ENCODE measurements at regions not wholly inside any gene's neighbourhood (a gene's known extent, or its start where the extent isn't known, plus 50 kb on each side); places are given as distances from the start of the nearest gene placed in this dataset.
"Not testable (repeated sequence)": the region's sequence is repeated elsewhere in the genome, so short reads cannot be mapped to it uniquely, and the experiment has no call there.

DNA sequence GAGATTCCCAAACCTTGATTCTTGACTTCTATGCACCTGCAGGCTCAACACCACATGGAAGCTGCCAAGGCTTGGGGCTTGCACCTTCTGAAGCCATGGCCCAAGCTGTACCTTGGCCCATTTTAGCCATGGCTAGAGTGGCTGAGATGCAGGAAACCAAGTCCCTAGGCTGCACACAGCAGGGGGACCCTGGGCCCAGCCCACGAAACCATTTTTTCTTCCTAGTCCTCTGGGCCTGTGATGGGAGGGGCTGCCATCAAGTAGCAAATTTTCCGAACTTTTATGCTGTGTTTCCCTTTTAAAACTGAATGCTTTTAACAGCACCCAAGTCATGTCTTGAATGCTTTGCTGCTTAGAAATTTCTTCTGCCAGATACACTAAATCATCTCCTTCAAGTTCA, 253.9 kb upstream of the RPS23 start:
- CTCF ChIA-PET; H3K36me3 Mint-ChIP-seq (ENCODE audit: low read depth); H3K4me1 Mint-ChIP-seq; H3K27ac Mint-ChIP-seq; H3K4me3 Mint-ChIP-seq; H3K27me3 Mint-ChIP-seq; POLR2A ChIA-PET; DNase-seq: not testable (repeated sequence)
- peaks cover 24% of the 10 kb centered on the region for H3K9me3 Mint-ChIP-seq

DNA sequence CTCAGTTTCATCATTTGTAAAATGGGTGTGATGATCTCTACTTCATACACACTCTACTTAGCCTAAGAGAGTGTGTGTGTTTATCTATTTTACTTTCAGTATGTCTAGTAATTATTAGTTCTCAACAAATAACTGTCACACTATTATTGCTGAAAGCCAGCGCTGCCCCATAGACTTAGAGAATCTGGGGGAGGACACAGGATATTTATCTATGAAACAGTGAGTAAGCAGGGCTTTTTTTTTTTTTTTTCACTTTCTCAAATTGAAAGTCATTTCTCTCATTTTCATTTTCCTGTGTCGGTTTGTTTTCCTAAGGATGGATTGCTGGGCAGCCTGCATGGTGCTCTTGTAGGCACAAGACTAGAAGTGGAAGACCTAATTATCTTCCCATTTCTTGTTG, 248.4 kb upstream of the RPS23 start:
- Mint-ChIP-seq H3K4me1 (peaks cover 8% of the 10 kb centered on the region), H3K4me3 (no peak overlapping the region), H3K27ac (no peak overlapping the region), H3K36me3 (ENCODE audit: low read depth) (peaks cover 2% of the 10 kb centered on the region), H3K9me3 (peaks cover 23% of the 10 kb centered on the region), H3K27me3 (peaks cover 3% of the 10 kb centered on the region)
- ChIA-PET CTCF (no interaction called here), POLR2A (no interaction called here)
- DNase-seq: no peak

DNA sequence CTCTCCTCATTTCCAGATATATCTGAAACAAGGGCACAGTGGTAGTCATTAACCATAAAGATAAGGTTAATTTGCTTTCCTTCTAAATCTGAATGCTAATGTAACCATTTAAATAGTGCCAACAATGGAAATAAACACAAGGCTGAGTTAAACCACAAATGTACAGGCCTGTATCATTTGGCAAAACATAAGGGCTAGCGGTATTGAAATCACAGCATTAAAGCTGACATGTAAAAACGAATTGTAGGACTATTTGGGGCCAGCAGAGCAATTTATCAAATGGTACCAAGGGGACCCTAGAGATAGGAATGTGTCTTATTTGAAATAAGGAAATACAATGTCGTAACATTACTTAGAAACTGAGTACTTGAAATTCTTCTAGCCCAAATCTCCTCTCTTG, 247.5 kb upstream of the RPS23 start:
- POLR2A ChIA-PET: no interaction called here
- no peak overlapping the region for H3K27ac Mint-ChIP-seq
- H3K9me3 Mint-ChIP-seq: peaks cover 19% of the 10 kb centered on the region
- H3K4me1 Mint-ChIP-seq: peaks cover 8% of the 10 kb centered on the region
- H3K4me3 Mint-ChIP-seq: no peak overlapping the region
- CTCF ChIA-PET: no interaction called here
- H3K27me3 Mint-ChIP-seq: peaks cover 3% of the 10 kb centered on the region
- peaks cover 2% of the 10 kb centered on the region for H3K36me3 Mint-ChIP-seq (ENCODE audit: low read depth)
- DNase-seq: no peak

DNA sequence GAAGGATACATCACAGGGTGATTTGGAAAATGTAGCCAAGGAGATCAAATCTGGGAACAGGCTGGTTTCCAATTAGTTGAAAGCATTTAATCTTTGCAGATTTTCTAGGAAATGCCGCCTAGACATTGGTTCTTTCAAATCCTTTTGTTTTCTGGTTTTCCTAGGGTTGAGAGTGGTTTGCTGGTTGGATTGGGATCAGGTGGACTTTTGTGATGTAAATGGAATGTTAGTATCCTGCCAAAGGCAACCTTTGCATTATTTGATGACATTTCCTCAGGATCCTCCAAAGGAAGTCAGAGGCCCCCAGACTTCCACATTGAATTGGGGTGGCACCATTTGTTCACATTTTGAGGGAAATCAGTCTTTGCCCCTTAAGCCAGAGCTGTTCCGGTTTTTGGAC, 245.5 kb upstream of the RPS23 start:
- no peak for DNase-seq
- CTCF ChIA-PET: no interaction called here
- POLR2A ChIA-PET: no interaction called here
- Mint-ChIP-seq H3K4me3 (no peak overlapping the region), H3K36me3 (ENCODE audit: low read depth) (peaks cover 2% of the 10 kb centered on the region), H3K9me3 (peaks cover 14% of the 10 kb centered on the region), H3K27me3 (peaks cover 3% of the 10 kb centered on the region), H3K4me1 (peaks cover 8% of the 10 kb centered on the region), H3K27ac (no peak overlapping the region)

DNA sequence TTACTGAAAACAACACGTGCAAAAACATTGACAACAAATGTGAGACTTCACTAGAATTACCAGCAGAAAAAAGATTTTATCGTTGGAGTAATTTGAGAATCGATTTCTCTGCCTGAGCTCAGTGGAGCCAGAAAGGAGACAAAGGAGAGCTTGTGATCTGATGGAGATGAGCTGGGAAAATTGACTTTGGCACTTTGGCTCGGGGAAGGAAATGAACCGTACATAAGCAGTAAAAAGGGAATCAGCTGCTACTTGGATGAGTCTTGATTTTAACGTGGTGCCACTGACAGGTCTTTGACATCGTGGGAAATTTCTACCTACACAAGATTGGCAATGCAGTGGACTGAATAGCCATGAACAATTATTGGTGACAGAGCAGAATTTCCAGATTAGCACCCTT, 244.7 kb upstream of the RPS23 start:
- Mint-ChIP-seq H3K27ac (no peak overlapping the region), H3K9me3 (peaks cover 8% of the 10 kb centered on the region), H3K4me3 (no peak overlapping the region), H3K4me1 (peaks cover 8% of the 10 kb centered on the region), H3K27me3 (peaks cover 3% of the 10 kb centered on the region), H3K36me3 (ENCODE audit: low read depth) (no peaks in the 10 kb centered on the region)
- DNase-seq: no peak
- POLR2A ChIA-PET: no interaction called here
- CTCF ChIA-PET: no interaction called here

DNA sequence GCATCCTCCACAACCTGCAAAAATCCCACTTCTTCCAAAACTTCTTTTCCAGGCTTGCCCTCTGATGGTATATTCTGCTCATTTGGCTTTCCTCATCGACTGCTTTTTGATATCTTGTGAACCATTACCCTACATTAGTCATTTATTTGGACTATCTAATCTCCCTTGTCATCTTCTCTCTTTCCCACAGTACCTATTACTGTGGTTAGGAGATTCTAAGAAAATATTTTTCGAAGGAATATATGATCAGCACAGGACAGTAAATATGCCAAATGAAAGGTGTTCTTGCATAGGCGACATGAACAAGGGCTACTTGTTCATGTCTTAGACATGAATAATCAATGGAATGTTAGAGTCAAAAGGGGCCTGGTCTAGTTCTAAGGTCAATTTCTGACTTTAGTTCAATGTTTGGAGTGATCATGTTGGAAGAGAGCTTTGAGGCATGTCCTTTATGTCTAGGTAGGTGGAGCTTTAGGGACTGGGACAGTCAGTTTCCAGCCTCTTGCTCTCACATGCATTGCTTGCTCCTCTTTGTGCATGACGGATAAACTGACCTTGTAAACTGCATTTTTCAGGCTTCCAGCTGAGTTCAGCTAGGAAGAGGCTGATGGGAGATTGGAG, 243.4 kb upstream of the RPS23 start:
- DNase-seq: no peak
- H3K9me3 Mint-ChIP-seq: peaks cover 5% of the 10 kb centered on the region

DNA sequence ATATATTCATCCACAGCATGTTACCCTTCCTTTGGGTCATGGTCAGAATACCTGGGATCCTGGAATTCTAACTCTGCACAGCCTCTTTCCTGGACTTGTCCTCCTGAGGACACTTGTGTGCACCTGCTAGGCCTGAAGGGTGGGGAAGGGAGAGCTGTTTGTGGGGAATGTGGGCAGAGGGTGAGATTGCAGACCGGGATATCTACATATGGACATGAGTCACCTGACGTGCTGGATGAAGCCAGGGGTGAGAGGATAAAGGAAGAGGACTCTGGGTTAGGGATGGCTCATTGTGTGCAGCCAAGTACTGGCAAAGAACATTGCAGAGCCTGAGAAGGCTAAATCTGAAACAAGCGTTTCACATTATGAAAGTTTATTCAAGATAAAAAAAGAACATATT, 241.4 kb upstream of the RPS23 start:
- Mint-ChIP-seq H3K27ac (no peak overlapping the region), H3K9me3 (no peaks in the 10 kb centered on the region), H3K4me3 (no peak overlapping the region), H3K36me3 (ENCODE audit: low read depth) (no peaks in the 10 kb centered on the region), H3K4me1 (no peaks in the 10 kb centered on the region), H3K27me3 (peaks cover 3% of the 10 kb centered on the region)
- POLR2A ChIA-PET: no interaction called here
- CTCF ChIA-PET: interaction anchor here (0.9 kb wide), 1 partner anchor 207 kb away, joined by 3 read pairs; no protein-coding TSS in a partner anchor
- no peak for DNase-seq

More for the DNA sequence above, 243.4 kb upstream of the RPS23 start:
- POLR2A ChIA-PET: no interaction called here
- Mint-ChIP-seq H3K27ac (no peak overlapping the region), H3K4me3 (no peak overlapping the region), H3K27me3 (peaks cover 3% of the 10 kb centered on the region), H3K4me1 (peaks cover 5% of the 10 kb centered on the region), H3K36me3 (ENCODE audit: low read depth) (no peaks in the 10 kb centered on the region)
- CTCF ChIA-PET: no interaction called here

DNA sequence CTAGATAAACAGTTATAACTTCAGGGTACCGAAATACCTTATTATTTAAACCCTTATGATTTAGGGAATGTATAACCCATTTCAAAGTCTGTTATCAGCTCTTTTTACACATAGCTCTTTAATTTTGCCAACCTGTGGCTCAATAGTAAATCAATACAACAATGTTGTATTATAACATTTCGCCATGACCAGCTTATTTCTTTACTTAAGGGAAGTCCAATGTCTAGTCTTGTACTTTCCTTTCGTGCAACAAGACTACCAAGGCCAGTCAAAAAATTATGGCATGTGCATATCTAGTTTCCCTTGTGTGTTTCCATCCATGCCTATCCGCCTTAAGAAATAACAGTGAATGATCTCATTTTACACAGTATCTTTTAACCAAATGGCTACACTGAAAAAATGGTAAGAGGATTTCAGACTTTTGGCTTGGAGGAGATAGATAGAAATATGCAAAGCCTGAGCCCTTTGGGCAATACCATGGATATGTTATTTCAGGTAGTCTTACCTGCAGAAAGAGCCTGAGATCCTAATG, 239.5 kb upstream of the RPS23 start:
- Mint-ChIP-seq H3K36me3 (ENCODE audit: low read depth) (no peaks in the 10 kb centered on the region), H3K4me3 (no peak overlapping the region), H3K27ac (no peak overlapping the region), H3K9me3 (no peaks in the 10 kb centered on the region), H3K27me3 (peaks cover under 1% of the 10 kb centered on the region), H3K4me1 (no peaks in the 10 kb centered on the region)
- no peak for DNase-seq
- ChIA-PET POLR2A (no interaction called here), CTCF (no interaction called here)

DNA sequence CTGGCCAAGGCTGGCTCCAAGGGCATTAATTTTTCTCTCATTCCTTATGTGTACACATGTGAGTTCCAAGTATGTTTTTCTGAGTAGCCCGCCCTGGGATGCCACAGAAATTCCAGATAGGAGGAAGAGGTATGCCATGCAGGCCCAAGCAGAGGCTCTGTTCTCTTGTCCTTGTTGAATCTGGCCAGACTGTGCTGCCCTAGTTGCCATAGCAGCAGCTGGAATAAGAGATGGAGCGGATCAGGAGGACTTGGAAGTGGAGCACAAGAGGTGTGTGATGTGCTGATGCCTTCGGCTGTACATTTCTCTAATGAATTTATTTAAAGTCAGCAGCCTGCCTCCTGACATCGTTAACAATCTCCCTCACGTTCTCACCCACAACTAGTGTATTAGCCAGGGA, 235.6 kb upstream of the RPS23 start:
- no peak overlapping the region for H3K27ac Mint-ChIP-seq
- H3K36me3 Mint-ChIP-seq (ENCODE audit: low read depth): no peaks in the 10 kb centered on the region
- no peaks in the 10 kb centered on the region for H3K4me1 Mint-ChIP-seq
- H3K27me3 Mint-ChIP-seq: no peaks in the 10 kb centered on the region
- H3K9me3 Mint-ChIP-seq: no peaks in the 10 kb centered on the region
- no peak for DNase-seq
- CTCF ChIA-PET: no interaction called here
- no peak overlapping the region for H3K4me3 Mint-ChIP-seq
- POLR2A ChIA-PET: no interaction called here

DNA sequence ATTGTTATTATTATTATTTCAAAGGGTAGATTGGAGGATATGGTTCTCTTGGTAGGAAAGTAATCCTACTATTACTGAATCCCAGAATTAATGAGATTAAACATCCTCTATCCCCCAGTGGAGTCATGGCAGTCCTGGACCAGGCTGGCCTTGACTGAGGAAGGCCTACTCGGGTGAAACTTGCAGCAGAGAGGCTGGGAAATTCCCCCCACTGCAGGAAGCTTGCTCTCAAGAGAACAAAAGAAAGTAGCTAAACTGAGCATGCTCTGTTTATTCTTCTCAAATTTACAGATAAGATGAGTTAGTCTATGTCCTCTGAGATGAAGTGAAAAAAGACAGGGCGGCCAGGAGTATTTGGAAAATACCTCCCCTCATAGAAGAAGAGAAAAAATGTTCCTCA, 233.9 kb upstream of the RPS23 start:
- Mint-ChIP-seq H3K4me1 (no peaks in the 10 kb centered on the region), H3K4me3 (no peak overlapping the region), H3K9me3 (peaks cover 9% of the 10 kb centered on the region), H3K27ac (no peak overlapping the region), H3K27me3 (no peaks in the 10 kb centered on the region), H3K36me3 (ENCODE audit: low read depth) (no peaks in the 10 kb centered on the region)
- no peak for DNase-seq
- ChIA-PET CTCF (no interaction called here), POLR2A (no interaction called here)

DNA sequence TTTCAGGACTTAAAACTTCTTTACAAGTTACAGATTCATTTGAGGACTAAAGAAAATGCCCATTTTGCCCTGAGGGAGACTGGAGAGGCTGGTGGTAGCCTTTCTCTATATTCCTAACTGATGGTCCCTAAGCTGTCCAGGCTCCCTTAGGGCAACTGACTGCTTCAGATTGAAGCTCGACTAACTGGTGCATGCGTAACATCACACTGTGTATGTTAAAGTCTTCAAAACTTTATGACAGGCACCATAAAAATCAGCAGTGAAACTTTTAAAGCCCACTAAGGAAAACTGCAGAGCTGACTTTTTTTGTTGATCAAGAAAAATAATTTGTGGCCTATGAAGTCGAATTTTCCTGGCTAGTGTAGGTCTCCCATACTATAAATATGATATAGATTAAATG, 233.0 kb upstream of the RPS23 start:
- DNase-seq: no peak
- H3K36me3 Mint-ChIP-seq (ENCODE audit: low read depth): no peaks in the 10 kb centered on the region
- no peak overlapping the region for H3K27ac Mint-ChIP-seq
- POLR2A ChIA-PET: no interaction called here
- no peak overlapping the region for H3K4me3 Mint-ChIP-seq
- H3K4me1 Mint-ChIP-seq: no peaks in the 10 kb centered on the region
- peaks cover 9% of the 10 kb centered on the region for H3K9me3 Mint-ChIP-seq
- CTCF ChIA-PET: no interaction called here
- H3K27me3 Mint-ChIP-seq: no peaks in the 10 kb centered on the region

DNA sequence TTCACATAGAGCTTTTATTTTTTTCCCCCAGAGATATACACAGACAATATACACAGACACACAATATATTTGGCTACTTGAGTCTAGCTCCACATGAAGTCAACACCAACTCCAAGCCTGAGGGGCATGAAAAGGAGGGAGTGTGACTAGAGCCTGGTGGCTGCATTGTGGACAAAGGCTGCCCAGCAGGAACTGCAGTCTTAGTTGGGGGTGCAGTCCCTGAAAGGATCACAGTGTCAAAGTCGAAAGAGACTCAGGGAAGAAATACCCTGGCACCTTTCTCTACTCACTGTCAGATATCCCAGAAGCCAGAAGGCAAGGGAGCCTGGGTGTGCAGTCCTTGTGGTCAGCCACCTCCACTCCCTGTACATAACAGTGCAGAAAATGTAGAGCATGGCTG, 231.6 kb upstream of the RPS23 start:
- ChIA-PET CTCF (no interaction called here), POLR2A (no interaction called here)
- H3K36me3 Mint-ChIP-seq (ENCODE audit: low read depth): no peaks in the 10 kb centered on the region

DNA sequence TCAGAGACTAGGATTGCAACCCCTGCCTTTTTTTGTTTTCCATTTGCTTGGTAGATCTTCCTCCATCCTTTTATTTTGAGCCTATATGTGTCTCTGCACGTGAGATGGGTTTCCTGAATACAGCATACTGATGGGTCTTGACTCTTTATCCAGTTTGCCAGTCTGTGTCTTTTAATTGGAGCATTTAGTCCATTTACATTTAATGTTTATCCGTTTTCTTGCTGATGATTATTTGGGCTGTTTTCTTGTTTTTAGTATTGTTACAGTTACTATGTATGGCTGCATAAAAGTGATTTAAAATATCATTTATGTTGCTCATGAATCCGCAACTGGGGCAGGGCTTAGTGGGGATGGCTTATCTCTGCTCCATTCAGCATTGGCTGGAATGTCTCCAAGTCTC, 228.2 kb upstream of the RPS23 start:
- POLR2A ChIA-PET; CTCF ChIA-PET; H3K4me1 Mint-ChIP-seq; H3K27ac Mint-ChIP-seq; H3K27me3 Mint-ChIP-seq; H3K4me3 Mint-ChIP-seq; H3K9me3 Mint-ChIP-seq; DNase-seq; H3K36me3 Mint-ChIP-seq (ENCODE audit: low read depth): not testable (repeated sequence)

More for the DNA sequence above, 231.6 kb upstream of the RPS23 start:
- DNase-seq: no peak
- no peaks in the 10 kb centered on the region for H3K4me1 Mint-ChIP-seq
- H3K27ac Mint-ChIP-seq: no peak overlapping the region
- H3K27me3 Mint-ChIP-seq: no peaks in the 10 kb centered on the region
- no peak overlapping the region for H3K4me3 Mint-ChIP-seq
- H3K9me3 Mint-ChIP-seq: peaks cover 9% of the 10 kb centered on the region

DNA sequence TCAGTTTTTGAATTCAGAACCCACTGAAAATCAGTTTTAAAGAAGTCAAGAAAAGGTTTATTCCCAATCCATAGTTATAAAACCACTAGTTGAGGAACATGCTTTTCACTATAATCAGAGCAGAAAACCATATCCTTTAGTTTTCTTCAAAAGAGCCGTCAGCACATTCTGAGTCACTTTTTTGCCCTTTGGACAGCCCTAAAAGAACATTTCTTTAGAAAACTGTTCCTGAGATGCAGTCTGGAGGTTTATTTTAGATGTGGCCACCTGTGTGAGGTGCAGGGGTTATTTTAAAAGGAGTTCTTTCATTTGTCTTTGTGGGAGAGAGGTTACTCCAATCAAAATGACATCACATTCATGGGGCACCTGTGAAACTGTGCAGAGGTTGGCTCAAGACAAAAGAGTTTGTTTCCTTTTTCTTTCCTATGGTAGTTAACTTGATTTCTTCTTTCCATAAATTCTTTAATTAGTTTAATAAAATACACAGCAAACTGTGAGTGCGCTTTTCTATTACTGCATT, 221.6 kb upstream of the RPS23 start:
- no peak for DNase-seq
- Mint-ChIP-seq H3K36me3 (ENCODE audit: low read depth) (no peaks in the 10 kb centered on the region), H3K4me3 (no peak overlapping the region), H3K9me3 (peaks cover 3% of the 10 kb centered on the region), H3K4me1 (no peaks in the 10 kb centered on the region), H3K27me3 (peaks cover 2% of the 10 kb centered on the region), H3K27ac (no peak overlapping the region)
- ChIA-PET CTCF (interaction anchor here (1.3 kb wide), 1 partner anchor 149 kb away, joined by 5 read pairs; no protein-coding TSS in a partner anchor), POLR2A (no interaction called here)
